Mucosa of stomach (tissue), 1 donor: ENCODE measurements at regions not wholly inside any gene's neighbourhood (a gene's known extent, or its start where the extent isn't known, plus 50 kb on each side); places are given as distances from the start of the nearest gene placed in this dataset.

Experiments
- H3K27me3 ChIP-seq: one replicate; pipeline ENCODE4 v1.7.0; 2013; ENCODE audit warnings: mild to moderate bottlenecking, low read length; ENCODE audit not compliant: control insufficient read depth, insufficient read depth
- H3K36me3 ChIP-seq: one replicate; pipeline ENCODE4 v1.7.0; 2013; ENCODE audit warnings: low read length; ENCODE audit not compliant: control insufficient read depth, insufficient read depth
- H3K4me1 ChIP-seq: one replicate; pipeline ENCODE4 v1.7.0; 2013; ENCODE audit warnings: mild to moderate bottlenecking, low read length; ENCODE audit not compliant: control insufficient read depth, insufficient read depth
- H3K4me3 ChIP-seq: one replicate; pipeline ENCODE4 v1.7.0; 2013; ENCODE audit warnings: low read length
- H3K9ac ChIP-seq: one replicate; pipeline ENCODE4 v1.7.0; 2013; ENCODE audit warnings: mild to moderate bottlenecking, low read length, moderate library complexity
- H3K9me3 ChIP-seq: one replicate; pipeline ENCODE4 v1.7.0; 2013; ENCODE audit warnings: mild to moderate bottlenecking, low read length, moderate library complexity; ENCODE audit not compliant: control insufficient read depth
- donor health status: Pancreatic carcinoma.

GRCh38 chr13:63595811-63596210 is 2180.2 kb upstream of the PCDH20 start:
- Histone ChIP-seq H3K9me3 (no peaks in the 10 kb centered on the region), H3K4me3 (no peak overlapping the region), H3K27me3 (no peaks in the 10 kb centered on the region), H3K36me3 (no peaks in the 10 kb centered on the region), H3K4me1 (no peaks in the 10 kb centered on the region), H3K9ac (no peak overlapping the region)

DNA sequence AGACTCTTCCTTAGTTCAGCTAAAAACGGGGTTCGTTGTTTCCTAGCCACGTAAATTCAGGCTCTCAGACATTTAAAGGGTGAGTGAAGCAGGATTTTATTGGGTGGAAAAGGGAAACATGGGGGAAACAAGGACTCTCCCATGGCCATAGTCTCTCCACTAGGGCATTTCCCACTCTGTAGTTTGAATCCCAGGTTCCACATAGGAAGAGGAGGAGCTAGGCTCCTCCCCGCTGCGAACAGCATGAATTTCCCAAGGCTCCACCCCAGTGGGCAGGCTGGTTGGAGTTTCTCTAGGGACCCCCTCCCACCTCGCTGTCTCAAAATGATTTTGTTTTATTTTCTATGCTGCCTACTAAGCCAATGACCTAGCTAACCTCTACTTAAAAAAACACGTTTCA is 2170.8 kb upstream of the PCDH20 start:
- H3K9me3 ChIP-seq, result no peaks in the 10 kb centered on the region
- H3K4me3 ChIP-seq, result no peak overlapping the region
- no peak overlapping the region for H3K9ac ChIP-seq
- no peaks in the 10 kb centered on the region for H3K27me3 ChIP-seq
- no peaks in the 10 kb centered on the region for H3K4me1 ChIP-seq
- no peaks in the 10 kb centered on the region for H3K36me3 ChIP-seq

DNA sequence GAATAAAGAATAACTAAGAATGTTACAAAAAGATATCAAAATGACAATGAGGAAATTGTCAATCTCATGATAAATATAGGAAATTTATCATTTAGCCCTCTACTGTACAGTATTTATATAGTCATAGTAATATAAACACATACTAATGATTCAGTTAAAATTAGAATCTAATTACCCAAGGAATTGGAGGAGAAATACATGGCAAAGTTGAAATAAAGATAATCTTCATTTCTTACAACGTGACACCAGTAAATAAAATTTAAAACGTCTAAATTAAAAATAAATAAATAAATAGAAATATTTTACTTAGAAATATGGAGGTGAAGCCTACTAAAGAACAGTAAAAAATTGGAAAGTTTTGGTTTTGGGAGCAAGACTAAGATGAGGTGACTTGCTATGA is 2163.1 kb upstream of the PCDH20 start:
- Histone ChIP-seq H3K27me3 (no peaks in the 10 kb centered on the region), H3K4me1 (no peaks in the 10 kb centered on the region), H3K4me3 (no peak overlapping the region), H3K9ac (no peak overlapping the region), H3K9me3 (no peaks in the 10 kb centered on the region), H3K36me3 (no peaks in the 10 kb centered on the region)

- no peak overlapping the region for H3K4me3 ChIP-seq
- no peak overlapping the region for H3K9ac ChIP-seq
- H3K36me3 ChIP-seq, result no peaks in the 10 kb centered on the region
- H3K27me3 ChIP-seq, result no peaks in the 10 kb centered on the region
- no peaks in the 10 kb centered on the region for H3K9me3 ChIP-seq
- no peaks in the 10 kb centered on the region for H3K4me1 ChIP-seq
These were observed 2151.4 kb upstream of the PCDH20 start for GRCh38 chr13:63567031-63567430.

DNA sequence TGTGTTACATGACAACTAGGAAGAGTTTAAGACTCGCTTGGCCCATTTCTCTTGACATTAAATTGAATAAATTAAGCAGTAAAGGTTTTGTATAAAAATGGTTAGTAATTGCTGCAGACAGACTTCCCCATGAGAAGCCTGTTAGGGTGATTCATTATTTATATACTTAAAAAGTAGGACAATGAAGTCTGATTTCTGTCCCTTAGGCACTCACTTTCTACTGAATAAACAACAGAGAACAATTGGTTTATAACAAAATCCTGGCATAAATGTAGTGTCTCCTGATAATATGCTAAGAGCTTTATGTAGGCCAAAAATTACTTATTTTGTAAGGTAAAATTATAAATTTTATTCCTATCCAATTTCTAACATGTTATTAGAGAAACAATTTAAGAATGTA is 2138.5 kb upstream of the PCDH20 start:
- no peaks in the 10 kb centered on the region for H3K9me3 ChIP-seq
- H3K4me1 ChIP-seq, result no peaks in the 10 kb centered on the region

DNA sequence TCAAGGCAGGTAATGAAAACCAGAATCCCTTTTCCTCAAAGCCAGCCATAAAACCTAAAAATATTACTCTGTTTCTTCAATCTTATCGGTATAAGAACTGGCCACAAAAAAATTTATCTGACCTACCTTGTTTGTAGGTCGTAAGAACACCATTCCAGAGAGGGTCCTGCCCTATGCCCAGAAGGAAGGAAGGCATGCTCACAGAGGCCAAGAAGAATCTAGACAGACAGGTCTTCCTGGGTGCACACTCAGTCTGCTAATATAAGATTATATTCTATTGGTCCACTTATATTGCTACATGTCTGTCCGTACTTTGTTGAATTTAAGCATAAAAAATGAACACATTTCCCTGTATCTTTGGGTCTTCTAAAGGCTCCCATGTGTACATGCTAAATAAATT is 2136.1 kb upstream of the PCDH20 start:
- H3K4me1 ChIP-seq, result no peaks in the 10 kb centered on the region
- H3K4me3 ChIP-seq, result no peak overlapping the region
- H3K9ac ChIP-seq, result no peak overlapping the region
- no peaks in the 10 kb centered on the region for H3K27me3 ChIP-seq
- no peaks in the 10 kb centered on the region for H3K9me3 ChIP-seq
- no peaks in the 10 kb centered on the region for H3K36me3 ChIP-seq

More for the DNA sequence above, 2138.5 kb upstream of the PCDH20 start:
- Histone ChIP-seq H3K4me3 (no peak overlapping the region), H3K36me3 (no peaks in the 10 kb centered on the region), H3K27me3 (no peaks in the 10 kb centered on the region), H3K9ac (no peak overlapping the region)

GRCh38 chr13:63546524-63546923 is 2130.9 kb upstream of the PCDH20 start:
- H3K9ac ChIP-seq, result no peak overlapping the region
- H3K4me3 ChIP-seq, result no peak overlapping the region
- no peaks in the 10 kb centered on the region for H3K9me3 ChIP-seq

GRCh38 chr13:63542770-63543169 is 2127.1 kb upstream of the PCDH20 start:
- no peaks in the 10 kb centered on the region for H3K36me3 ChIP-seq
- H3K9ac ChIP-seq, result no peak overlapping the region
- H3K4me3 ChIP-seq, result no peak overlapping the region
- H3K27me3 ChIP-seq, result no peaks in the 10 kb centered on the region
- H3K9me3 ChIP-seq, result no peaks in the 10 kb centered on the region
- H3K4me1 ChIP-seq, result no peaks in the 10 kb centered on the region

More at GRCh38 chr13:63546524-63546923, 2130.9 kb upstream of the PCDH20 start:
- Histone ChIP-seq H3K36me3 (no peaks in the 10 kb centered on the region), H3K27me3 (no peaks in the 10 kb centered on the region), H3K4me1 (no peaks in the 10 kb centered on the region)

DNA sequence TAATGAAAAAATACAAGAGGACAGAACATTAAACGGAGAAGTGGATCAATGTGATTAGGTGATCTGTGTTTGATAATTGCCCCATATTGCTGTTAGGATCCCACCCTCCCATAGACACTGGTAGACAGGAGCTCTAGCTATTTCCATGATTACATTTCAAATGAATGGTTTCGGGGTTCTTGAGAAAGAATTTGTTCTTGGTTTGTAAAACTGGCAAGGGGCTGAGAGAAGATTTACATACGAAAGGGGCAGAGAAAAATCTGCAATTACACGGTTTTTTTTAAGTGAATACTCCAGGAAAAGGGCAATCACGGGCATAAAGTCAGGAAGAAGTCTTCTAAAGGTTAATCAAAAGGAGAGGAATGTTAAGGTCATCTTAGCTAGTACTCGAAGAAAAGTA is 2125.7 kb upstream of the PCDH20 start:
- no peaks in the 10 kb centered on the region for H3K27me3 ChIP-seq
- no peaks in the 10 kb centered on the region for H3K36me3 ChIP-seq
- H3K4me1 ChIP-seq, result no peaks in the 10 kb centered on the region
- H3K4me3 ChIP-seq, result no peak overlapping the region
- H3K9ac ChIP-seq, result no peak overlapping the region
- no peaks in the 10 kb centered on the region for H3K9me3 ChIP-seq

DNA sequence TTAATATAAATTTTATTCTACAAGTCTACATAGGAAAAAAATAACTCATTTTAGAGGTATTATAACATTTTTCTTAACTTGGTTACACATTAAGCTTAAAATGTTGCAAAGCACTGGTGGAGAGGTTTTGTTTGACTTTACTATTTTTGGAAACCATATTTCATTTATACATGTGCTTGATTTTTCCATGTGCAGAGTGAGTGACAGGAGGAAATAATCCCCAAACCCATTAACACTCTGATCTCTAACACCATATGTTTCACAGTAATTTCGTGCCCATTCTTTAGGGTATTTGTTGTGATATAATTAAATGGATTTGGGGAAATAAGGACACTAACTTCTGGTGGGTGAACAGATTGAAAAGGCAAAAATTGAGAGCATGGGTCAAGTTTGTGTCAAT is 2124.4 kb upstream of the PCDH20 start:
- Histone ChIP-seq H3K36me3 (no peaks in the 10 kb centered on the region), H3K9me3 (no peaks in the 10 kb centered on the region), H3K4me1 (no peaks in the 10 kb centered on the region), H3K4me3 (no peak overlapping the region), H3K27me3 (no peaks in the 10 kb centered on the region), H3K9ac (no peak overlapping the region)

- H3K36me3 ChIP-seq, result no peaks in the 10 kb centered on the region
- no peaks in the 10 kb centered on the region for H3K4me1 ChIP-seq
- no peaks in the 10 kb centered on the region for H3K9me3 ChIP-seq
- no peak overlapping the region for H3K9ac ChIP-seq
- no peak overlapping the region for H3K4me3 ChIP-seq
- no peaks in the 10 kb centered on the region for H3K27me3 ChIP-seq
These were observed 2101.7 kb upstream of the PCDH20 start for GRCh38 chr13:63517371-63517770.

GRCh38 chr13:63516124-63516523 is 2100.5 kb upstream of the PCDH20 start:
- no peaks in the 10 kb centered on the region for H3K36me3 ChIP-seq
- H3K27me3 ChIP-seq, result no peaks in the 10 kb centered on the region
- H3K9ac ChIP-seq, result no peak overlapping the region
- H3K9me3 ChIP-seq, result no peaks in the 10 kb centered on the region
- no peaks in the 10 kb centered on the region for H3K4me1 ChIP-seq
- H3K4me3 ChIP-seq, result no peak overlapping the region

DNA sequence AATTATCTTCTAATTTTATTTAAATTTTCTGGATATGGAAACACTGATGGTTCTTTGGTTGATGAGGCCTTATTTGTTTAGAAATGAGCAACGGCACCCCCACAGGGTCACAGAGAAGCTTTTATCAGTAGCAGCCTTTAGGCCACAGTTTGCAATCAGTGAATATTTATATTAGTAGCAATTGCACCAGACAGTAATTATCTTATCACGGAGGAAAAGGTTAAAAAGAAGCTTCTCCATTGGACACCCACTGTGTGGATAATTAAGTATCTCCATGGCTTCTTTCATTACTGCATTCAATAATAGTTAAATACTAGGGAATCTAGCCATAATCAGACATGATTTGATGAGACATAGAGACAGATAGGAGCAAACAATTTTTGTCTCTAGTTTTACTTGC is 2099.2 kb upstream of the PCDH20 start:
- Histone ChIP-seq H3K4me1 (no peaks in the 10 kb centered on the region), H3K36me3 (no peaks in the 10 kb centered on the region), H3K27me3 (no peaks in the 10 kb centered on the region)

More for the DNA sequence above, 2099.2 kb upstream of the PCDH20 start:
- Histone ChIP-seq H3K4me3 (no peak overlapping the region), H3K9me3 (no peaks in the 10 kb centered on the region), H3K9ac (no peak overlapping the region)
